Chondrocyte (in vitro differentiated cells): ENCODE measurements at regions not wholly inside any gene's neighbourhood (a gene's known extent, or its start where the extent isn't known, plus 50 kb on each side); places are given as distances from the start of the nearest gene placed in this dataset.

ENCODE experiments used
- DNase-seq: peaks from one replicate; pipeline ENCODE4 v3.0.0; 2021; ENCODE audit warnings: mixed read lengths, low spot score
- H3K27ac Mint-ChIP-seq: one replicate; pipeline ENCODE4 v1.8.0; 2021; ENCODE audit warnings: mild to moderate bottlenecking, moderate library complexity, mixed read lengths; ENCODE audit not compliant: unreplicated experiment
- H3K27me3 Mint-ChIP-seq: 2 replicates; pipeline ENCODE4 v1.8.0; 2021; ENCODE audit warnings: low read depth, mixed read lengths
- H3K36me3 Mint-ChIP-seq: 2 replicates; pipeline ENCODE4 v1.8.0; 2021; ENCODE audit warnings: low read depth, mixed read lengths
- H3K4me1 Mint-ChIP-seq: 2 replicates; pipeline ENCODE4 v1.8.0; 2021; ENCODE audit warnings: low read depth, mild to moderate bottlenecking, mixed read lengths
- H3K4me3 Mint-ChIP-seq: one replicate; pipeline ENCODE4 v1.8.0; 2021; ENCODE audit warnings: mild to moderate bottlenecking, moderate library complexity, mixed read lengths; ENCODE audit not compliant: unreplicated experiment
- H3K9me3 Mint-ChIP-seq: 2 replicates; pipeline ENCODE4 v1.8.0; 2021; ENCODE audit warnings: low read depth, mixed read lengths
- CTCF ChIP-seq: fragments of 200-600 bp; sonication (generic); IDR thresholded peaks from 2 replicates; pipeline ENCODE4 v1.5.0; 2021; ENCODE audit warnings: antibody characterized with exemption, mild to moderate bottlenecking, moderate library complexity

- TF ChIP-seq CTCF = no peak
- H3K27me3 Mint-ChIP-seq = no peaks in the 10 kb centered on the region
- peak overlapping the region; percentile 42 for H3K27ac Mint-ChIP-seq
- peaks cover 12% of the 10 kb centered on the region for H3K4me1 Mint-ChIP-seq
- H3K4me3 Mint-ChIP-seq = no peak overlapping the region
- no peaks in the 10 kb centered on the region for H3K36me3 Mint-ChIP-seq
- H3K9me3 Mint-ChIP-seq = peaks cover 2% of the 10 kb centered on the region
- DNase-seq = no peak
Observed at GRCh38 chr4:126976850-126977632, 655.7 kb upstream of the INTU start.

GRCh38 chr4:126986005-126986404 is 646.8 kb upstream of the INTU start:
- Mint-ChIP-seq H3K27me3 (no peaks in the 10 kb centered on the region), H3K4me3 (no peak overlapping the region), H3K27ac (no peak overlapping the region), H3K9me3 (peaks cover 21% of the 10 kb centered on the region), H3K36me3 (peaks cover 3% of the 10 kb centered on the region), H3K4me1 (peaks cover 11% of the 10 kb centered on the region)
- no peak for TF ChIP-seq CTCF
- DNase-seq = no peak

- Mint-ChIP-seq H3K9me3 (peaks cover 21% of the 10 kb centered on the region), H3K27ac (no peak overlapping the region), H3K4me1 (peaks cover 12% of the 10 kb centered on the region), H3K27me3 (no peaks in the 10 kb centered on the region), H3K4me3 (no peak overlapping the region), H3K36me3 (peaks cover 3% of the 10 kb centered on the region)
- no peak for TF ChIP-seq CTCF
- DNase-seq = no peak
Observed at GRCh38 chr4:126986828-126987227, 645.9 kb upstream of the INTU start.

- Mint-ChIP-seq H3K27ac (no peak overlapping the region), H3K9me3 (peaks cover 9% of the 10 kb centered on the region), H3K27me3 (no peaks in the 10 kb centered on the region), H3K4me3 (no peak overlapping the region), H3K4me1 (peaks cover 10% of the 10 kb centered on the region), H3K36me3 (no peaks in the 10 kb centered on the region)
- TF ChIP-seq CTCF = no peak
- DNase-seq = no peak
Observed at GRCh38 chr4:126991965-126992364, 640.8 kb upstream of the INTU start.

GRCh38 chr4:126992910-126993309 is 639.8 kb upstream of the INTU start:
- Mint-ChIP-seq H3K4me3 (no peak overlapping the region), H3K27ac (no peak overlapping the region), H3K36me3 (no peaks in the 10 kb centered on the region), H3K9me3 (peaks cover 8% of the 10 kb centered on the region), H3K27me3 (no peaks in the 10 kb centered on the region), H3K4me1 (peaks cover 9% of the 10 kb centered on the region)
- no peak for DNase-seq
- no peak for TF ChIP-seq CTCF
